ENCODE measurements at regions not wholly inside any gene's neighbourhood (a gene's known extent, or its start where the extent isn't known, plus 50 kb on each side); places are given as distances from the start of the nearest gene placed in this dataset.

DNA sequence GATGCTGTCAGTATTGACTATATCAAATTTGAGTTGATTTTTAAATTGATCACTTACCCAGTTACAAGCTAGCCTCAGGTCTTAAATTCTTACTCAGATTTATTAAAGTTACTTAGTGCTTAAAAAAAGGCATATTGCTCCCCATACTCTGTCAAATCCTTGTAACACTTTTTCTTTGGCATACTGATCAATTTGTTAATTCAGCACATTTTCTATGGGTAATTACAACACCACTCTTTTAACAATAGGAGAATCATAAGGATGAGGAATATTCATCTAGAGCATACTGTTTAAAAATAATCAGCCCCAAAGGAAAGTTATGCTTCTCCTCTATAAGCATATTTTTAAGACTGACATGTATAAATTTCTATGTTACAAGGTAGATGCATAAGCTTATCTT, 482.5 kb downstream of the PABPC4L start:
- Histone ChIP-seq H3K4me3 (ENCODE audit: low read depth in 1 of 3, low read length in 3 of 3) (no peak overlapping the region), H3K36me3 (ENCODE audit: control insufficient read depth in 4 of 4, insufficient read depth in 3 of 4, low read depth in 1 of 4, low read length in 3 of 4) (no peaks in the 10 kb centered on the region), H3K4me1 (ENCODE audit: control insufficient read depth in 4 of 4, insufficient read depth in 4 of 4, low read length in 3 of 4) (no peaks in the 10 kb centered on the region), H3K27me3 (ENCODE audit: control insufficient read depth in 4 of 4, insufficient read depth in 4 of 4, low read length in 3 of 4) (no peaks in the 10 kb centered on the region), H3K9me3 (ENCODE audit: control insufficient read depth in 4 of 4, low read length in 3 of 4) (no peaks in the 10 kb centered on the region), H3K9ac (ENCODE audit: low read depth in 1 of 2, low read length in 2 of 2) (no peak overlapping the region), H3K27ac (ENCODE audit: low read depth in 1 of 2, low read length in 2 of 2) (no peak overlapping the region)
- no peak for DNase-seq (ENCODE audit: low spot score)
- no peak for TF ChIP-seq CTCF (IDR thresholded peaks at IDR 0.05; ENCODE audit: low read depth, low read length, missing input control)
- no peak for TF ChIP-seq FOXA2 (IDR thresholded peaks at IDR 0.05)
- TF ChIP-seq NR2F2 (IDR thresholded peaks at IDR 0.05) = no peak
- TF ChIP-seq HNF4A (conservative IDR thresholded peaks at IDR 0.05) = no peak
- no peak for TF ChIP-seq TAF1 (conservative IDR thresholded peaks at IDR 0.05)
- TF ChIP-seq, protein P1, sequence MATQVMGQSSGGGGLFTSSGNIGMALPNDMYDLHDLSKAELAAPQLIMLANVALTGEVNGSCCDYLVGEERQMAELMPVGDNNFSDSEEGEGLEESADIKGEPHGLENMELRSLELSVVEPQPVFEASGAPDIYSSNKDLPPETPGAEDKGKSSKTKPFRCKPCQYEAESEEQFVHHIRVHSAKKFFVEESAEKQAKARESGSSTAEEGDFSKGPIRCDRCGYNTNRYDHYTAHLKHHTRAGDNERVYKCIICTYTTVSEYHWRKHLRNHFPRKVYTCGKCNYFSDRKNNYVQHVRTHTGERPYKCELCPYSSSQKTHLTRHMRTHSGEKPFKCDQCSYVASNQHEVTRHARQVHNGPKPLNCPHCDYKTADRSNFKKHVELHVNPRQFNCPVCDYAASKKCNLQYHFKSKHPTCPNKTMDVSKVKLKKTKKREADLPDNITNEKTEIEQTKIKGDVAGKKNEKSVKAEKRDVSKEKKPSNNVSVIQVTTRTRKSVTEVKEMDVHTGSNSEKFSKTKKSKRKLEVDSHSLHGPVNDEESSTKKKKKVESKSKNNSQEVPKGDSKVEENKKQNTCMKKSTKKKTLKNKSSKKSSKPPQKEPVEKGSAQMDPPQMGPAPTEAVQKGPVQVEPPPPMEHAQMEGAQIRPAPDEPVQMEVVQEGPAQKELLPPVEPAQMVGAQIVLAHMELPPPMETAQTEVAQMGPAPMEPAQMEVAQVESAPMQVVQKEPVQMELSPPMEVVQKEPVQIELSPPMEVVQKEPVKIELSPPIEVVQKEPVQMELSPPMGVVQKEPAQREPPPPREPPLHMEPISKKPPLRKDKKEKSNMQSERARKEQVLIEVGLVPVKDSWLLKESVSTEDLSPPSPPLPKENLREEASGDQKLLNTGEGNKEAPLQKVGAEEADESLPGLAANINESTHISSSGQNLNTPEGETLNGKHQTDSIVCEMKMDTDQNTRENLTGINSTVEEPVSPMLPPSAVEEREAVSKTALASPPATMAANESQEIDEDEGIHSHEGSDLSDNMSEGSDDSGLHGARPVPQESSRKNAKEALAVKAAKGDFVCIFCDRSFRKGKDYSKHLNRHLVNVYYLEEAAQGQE (IDR thresholded peaks at IDR 0.05) = no peak
- no peak for TF ChIP-seq RXRA (IDR thresholded peaks at IDR 0.05)
- TF ChIP-seq HNF4G (IDR thresholded peaks at IDR 0.05) = no peak
- no peak for TF ChIP-seq SP1 (IDR thresholded peaks at IDR 0.05)
- TF ChIP-seq ZBTB33 (IDR thresholded peaks at IDR 0.05) = no peak
- TF ChIP-seq ATF3 (IDR thresholded peaks at IDR 0.05) = no peak
- TF ChIP-seq YY1 (IDR thresholded peaks at IDR 0.05) = no peak
- no peak for TF ChIP-seq GABPA (IDR thresholded peaks at IDR 0.05 in 1 of 2, conservative IDR thresholded peaks at IDR 0.05 in 1 of 2)
- no peak for TF ChIP-seq EGR1 (IDR thresholded peaks at IDR 0.05; ENCODE audit: low read depth in 2 of 2)
- no peak for TF ChIP-seq JUND (IDR thresholded peaks at IDR 0.05)
- TF ChIP-seq, protein P2, sequence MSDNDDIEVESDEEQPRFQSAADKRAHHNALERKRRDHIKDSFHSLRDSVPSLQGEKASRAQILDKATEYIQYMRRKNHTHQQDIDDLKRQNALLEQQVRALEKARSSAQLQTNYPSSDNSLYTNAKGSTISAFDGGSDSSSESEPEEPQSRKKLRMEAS (IDR thresholded peaks at IDR 0.05) = no peak
- no peak for TF ChIP-seq FOXA1 (IDR thresholded peaks at IDR 0.05)
- TF ChIP-seq RAD21 (IDR thresholded peaks at IDR 0.05) = no peak

GRCh38 chr4:133714211-133714610, 487.4 kb downstream of the PABPC4L start:
- H3K4me1 ChIP-seq (ENCODE audit: control insufficient read depth in 4 of 4, insufficient read depth in 4 of 4, low read length in 3 of 4) = no peaks in the 10 kb centered on the region
- no peaks in the 10 kb centered on the region for H3K9me3 ChIP-seq (ENCODE audit: control insufficient read depth in 4 of 4, low read length in 3 of 4)
- no peaks in the 10 kb centered on the region for H3K36me3 ChIP-seq (ENCODE audit: control insufficient read depth in 4 of 4, insufficient read depth in 3 of 4, low read depth in 1 of 4, low read length in 3 of 4)
- H3K9ac ChIP-seq (ENCODE audit: low read depth in 1 of 2, low read length in 2 of 2) = no peak overlapping the region
- no peak for DNase-seq (ENCODE audit: low spot score)
- peaks cover 0 to 4% (median 0%) of the 10 kb centered on the region in 4 donors for H3K27me3 ChIP-seq (ENCODE audit: control insufficient read depth in 4 of 4, insufficient read depth in 4 of 4, low read length in 3 of 4)
- H3K27ac ChIP-seq (ENCODE audit: low read depth in 1 of 2, low read length in 2 of 2) = no peak overlapping the region
- H3K4me3 ChIP-seq (ENCODE audit: low read depth in 1 of 3, low read length in 3 of 3) = no peak overlapping the region
- TF ChIP-seq YY1 (IDR thresholded peaks at IDR 0.05) (no peak), JUND (IDR thresholded peaks at IDR 0.05) (no peak), TAF1 (conservative IDR thresholded peaks at IDR 0.05) (no peak), FOXA2 (IDR thresholded peaks at IDR 0.05) (no peak), ZBTB33 (IDR thresholded peaks at IDR 0.05) (no peak), GABPA (IDR thresholded peaks at IDR 0.05 in 1 of 2, conservative IDR thresholded peaks at IDR 0.05 in 1 of 2) (no peak), NR2F2 (IDR thresholded peaks at IDR 0.05) (no peak), FOXA1 (IDR thresholded peaks at IDR 0.05) (no peak), HNF4G (IDR thresholded peaks at IDR 0.05) (no peak)
- TF ChIP-seq, protein P2 (IDR thresholded peaks at IDR 0.05) = no peak
- TF ChIP-seq, protein P1 (IDR thresholded peaks at IDR 0.05) = no peak
